ENCODE measurements at regions not wholly inside any gene's neighbourhood (a gene's known extent, or its start where the extent isn't known, plus 50 kb on each side); places are given as distances from the start of the nearest gene placed in this dataset.
A peak's percentile ranks its signal among the peaks of the same experiment; 100 is the strongest.

- Histone ChIP-seq H3K9me3 (replicated peaks in 1 of 11) (no peaks in the 10 kb centered on the region), H3K27ac (no peak overlapping the region), H3K36me3 (no peaks in the 10 kb centered on the region), H3K4me1 (no peaks in the 10 kb centered on the region), H3K4me2 (no peak overlapping the region), H3K27me3 (no peaks in the 10 kb centered on the region), H4K20me1 (no peaks in the 10 kb centered on the region), H3K9ac (no peak overlapping the region), H3K4me3 (no peak overlapping the region)
- no peak for TF ChIP-seq Cebpa-rat (IDR thresholded peaks at IDR 0.05)
These were observed 863.2 kb downstream of the LRFN5 start for GRCh38 chr14:42469637-42470426.

- H3K27ac ChIP-seq, result no peak overlapping the region
- no peaks in the 10 kb centered on the region for H3K4me1 ChIP-seq
- H3K9ac ChIP-seq, result no peak overlapping the region
- H3K27me3 ChIP-seq, result no peaks in the 10 kb centered on the region
- H3K4me2 ChIP-seq, result no peak overlapping the region
- H4K20me1 ChIP-seq, result no peaks in the 10 kb centered on the region
- no peak overlapping the region for H3K4me3 ChIP-seq
- H3K9me3 ChIP-seq (replicated peaks in 1 of 11), result peaks cover 0 to 11% (median 0%) of the 10 kb centered on the region in 11 experiments; a peak in 2 of 22 replicates
- no peak for TF ChIP-seq Cebpa-rat (IDR thresholded peaks at IDR 0.05)
- H3K36me3 ChIP-seq, result no peaks in the 10 kb centered on the region
These were observed 854.0 kb downstream of the LRFN5 start for GRCh38 chr14:42460673-42461072.

GRCh38 chr14:42459171-42459685 lies 852.6 kb downstream of the LRFN5 start:
- Histone ChIP-seq H4K20me1 (no peaks in the 10 kb centered on the region), H3K27ac (no peak overlapping the region), H3K4me2 (no peak overlapping the region), H3K36me3 (no peaks in the 10 kb centered on the region), H3K4me1 (no peaks in the 10 kb centered on the region), H3K4me3 (no peak overlapping the region), H3K27me3 (no peaks in the 10 kb centered on the region), H3K9ac (no peak overlapping the region), H3K9me3 (replicated peaks in 1 of 11) (peaks cover 0 to 11% (median 0%) of the 10 kb centered on the region in 11 experiments; a peak in 2 of 22 replicates)
- TF ChIP-seq Cebpa-rat (IDR thresholded peaks at IDR 0.05), result no peak

- Histone ChIP-seq H3K4me3 (no peak overlapping the region), H3K27ac (no peak overlapping the region), H3K4me2 (no peak overlapping the region), H3K4me1 (no peaks in the 10 kb centered on the region), H3K36me3 (no peaks in the 10 kb centered on the region), H3K27me3 (no peaks in the 10 kb centered on the region), H3K9ac (no peak overlapping the region), H4K20me1 (no peaks in the 10 kb centered on the region), H3K9me3 (replicated peaks in 1 of 11) (no peaks in the 10 kb centered on the region; a peak in 1 of 22 replicates)
- no peak for TF ChIP-seq Cebpa-rat (IDR thresholded peaks at IDR 0.05)
These were observed 834.9 kb downstream of the LRFN5 start for GRCh38 chr14:42441615-42442014.

- Histone ChIP-seq H3K4me3 (no peak overlapping the region), H3K4me2 (no peak overlapping the region), H3K9me3 (replicated peaks in 1 of 11) (peaks cover 0 to 4% (median 0%) of the 10 kb centered on the region in 11 experiments; a peak in 2 of 22 replicates), H3K27me3 (no peaks in the 10 kb centered on the region), H4K20me1 (no peaks in the 10 kb centered on the region), H3K4me1 (no peaks in the 10 kb centered on the region), H3K36me3 (no peaks in the 10 kb centered on the region), H3K9ac (no peak overlapping the region), H3K27ac (no peak overlapping the region)
- no peak for TF ChIP-seq Cebpa-rat (IDR thresholded peaks at IDR 0.05)
These were observed 831.1 kb downstream of the LRFN5 start for GRCh38 chr14:42437809-42438208.

- no peak for TF ChIP-seq Cebpa-rat (IDR thresholded peaks at IDR 0.05)
- Histone ChIP-seq H3K4me3 (no peak overlapping the region), H4K20me1 (no peaks in the 10 kb centered on the region), H3K27me3 (no peaks in the 10 kb centered on the region), H3K9me3 (replicated peaks in 1 of 11) (no peaks in the 10 kb centered on the region; a peak in 1 of 22 replicates), H3K9ac (no peak overlapping the region), H3K4me1 (peaks cover 8 to 11% (median 10%) of the 10 kb centered on the region in 10 experiments; a peak in 16 of 20 replicates), H3K36me3 (no peaks in the 10 kb centered on the region), H3K27ac (no peak overlapping the region), H3K4me2 (peak overlapping the region; percentile 4 to 62 (median 40); a peak in 18 of 22 replicates)
These were observed 822.7 kb downstream of the LRFN5 start for GRCh38 chr14:42429401-42429800.

- Histone ChIP-seq H3K27me3 (no peaks in the 10 kb centered on the region), H3K9ac (no peak overlapping the region), H4K20me1 (no peaks in the 10 kb centered on the region), H3K4me1 (peaks cover 8 to 11% (median 10%) of the 10 kb centered on the region in 10 experiments; a peak in 16 of 20 replicates), H3K4me3 (no peak overlapping the region), H3K27ac (no peak overlapping the region), H3K9me3 (replicated peaks in 1 of 11) (no peaks in the 10 kb centered on the region), H3K36me3 (no peaks in the 10 kb centered on the region), H3K4me2 (peak overlapping the region; percentile 4 to 62 (median 40); a peak in 18 of 22 replicates)
- no peak for TF ChIP-seq Cebpa-rat (IDR thresholded peaks at IDR 0.05)
These were observed 822.3 kb downstream of the LRFN5 start for GRCh38 chr14:42428996-42429395.

- H3K4me1 ChIP-seq, result peaks cover 6 to 10% (median 9%) of the 10 kb centered on the region in 10 experiments; a peak in 16 of 20 replicates
- no peak overlapping the region for H3K4me2 ChIP-seq
- no peaks in the 10 kb centered on the region for H3K9me3 ChIP-seq (replicated peaks in 1 of 11)
- TF ChIP-seq Cebpa-rat (IDR thresholded peaks at IDR 0.05), result no peak
- no peak overlapping the region for H3K27ac ChIP-seq
- H3K36me3 ChIP-seq, result no peaks in the 10 kb centered on the region
- H3K27me3 ChIP-seq, result no peaks in the 10 kb centered on the region
- no peaks in the 10 kb centered on the region for H4K20me1 ChIP-seq
- H3K4me3 ChIP-seq, result no peak overlapping the region
- no peak overlapping the region for H3K9ac ChIP-seq
These were observed 817.8 kb downstream of the LRFN5 start for GRCh38 chr14:42424501-42424900.

- no peak overlapping the region for H3K4me2 ChIP-seq
These were observed 814.9 kb downstream of the LRFN5 start for GRCh38 chr14:42421377-42422078.

More at GRCh38 chr14:42421377-42422078, 814.9 kb downstream of the LRFN5 start:
- Histone ChIP-seq H3K4me3 (no peak overlapping the region), H4K20me1 (no peaks in the 10 kb centered on the region), H3K27me3 (no peaks in the 10 kb centered on the region), H3K4me1 (no peaks in the 10 kb centered on the region), H3K9me3 (replicated peaks in 1 of 11) (no peaks in the 10 kb centered on the region), H3K9ac (no peak overlapping the region), H3K27ac (no peak overlapping the region), H3K36me3 (no peaks in the 10 kb centered on the region)
- TF ChIP-seq Cebpa-rat (IDR thresholded peaks at IDR 0.05), result no peak
